ENCODE measurements at regions not wholly inside any gene's neighbourhood (a gene's known extent, or its start where the extent isn't known, plus 50 kb on each side); places are given as distances from the start of the nearest gene placed in this dataset.

- no peak overlapping the region for H3K27ac Mint-ChIP-seq
- DNase-seq: no peak
- no peaks in the 10 kb centered on the region for H3K9me3 Mint-ChIP-seq
- no peaks in the 10 kb centered on the region for H3K27me3 Mint-ChIP-seq (ENCODE audit: low read depth)
- H3K4me1 Mint-ChIP-seq (ENCODE audit: low read depth): no peaks in the 10 kb centered on the region
- no peak for ATAC-seq (replicated peaks in 1 of 2)
- no peaks in the 10 kb centered on the region for H3K36me3 Mint-ChIP-seq (ENCODE audit: insufficient read depth in 2 of 2)
- H3K4me3 Mint-ChIP-seq: no peak overlapping the region
These were observed 76.2 kb upstream of the UPP2 start for GRCh38 chr2:158025255-158025996.

GRCh38 chr2:158024288-158024898 is 77.3 kb upstream of the UPP2 start:
- peak in 1 of 2 donors; percentile 47 for ATAC-seq (replicated peaks in 1 of 2)
- peak; percentile 46 to 64 for DNase-seq
- no peaks in the 10 kb centered on the region for H3K36me3 Mint-ChIP-seq (ENCODE audit: insufficient read depth in 2 of 2)
- H3K27ac Mint-ChIP-seq: no peak overlapping the region
- H3K4me3 Mint-ChIP-seq: no peak overlapping the region
- no peaks in the 10 kb centered on the region for H3K27me3 Mint-ChIP-seq (ENCODE audit: low read depth)
- H3K4me1 Mint-ChIP-seq (ENCODE audit: low read depth): no peaks in the 10 kb centered on the region
- no peaks in the 10 kb centered on the region for H3K9me3 Mint-ChIP-seq

DNA sequence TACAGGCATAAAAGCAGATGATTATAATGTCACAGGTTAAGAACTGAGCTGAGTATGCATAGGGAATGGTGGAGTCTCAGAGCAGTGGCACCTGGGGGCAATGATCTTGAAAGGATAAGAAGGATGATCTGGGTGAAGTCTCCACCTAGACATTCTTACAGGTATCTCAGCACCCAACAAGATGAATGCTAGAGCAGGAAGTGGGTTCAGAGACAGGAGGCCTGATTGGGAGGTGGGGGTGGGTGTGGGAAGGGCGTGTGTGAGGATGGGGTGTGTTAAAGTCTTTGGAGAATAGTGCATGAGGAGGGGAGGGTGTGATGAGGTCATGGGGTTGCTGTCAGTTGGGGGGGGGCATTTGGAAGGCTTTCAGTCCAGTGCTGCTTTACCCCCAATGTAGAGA is 78.8 kb upstream of the UPP2 start:
- Mint-ChIP-seq H3K9me3 (no peaks in the 10 kb centered on the region), H3K27ac (no peak overlapping the region), H3K4me3 (no peak overlapping the region), H3K36me3 (ENCODE audit: insufficient read depth in 2 of 2) (no peaks in the 10 kb centered on the region), H3K4me1 (ENCODE audit: low read depth) (no peaks in the 10 kb centered on the region), H3K27me3 (ENCODE audit: low read depth) (peaks cover 5% of the 10 kb centered on the region)
- ATAC-seq (replicated peaks in 1 of 2) (no peak), DNase-seq (no peak)

DNA sequence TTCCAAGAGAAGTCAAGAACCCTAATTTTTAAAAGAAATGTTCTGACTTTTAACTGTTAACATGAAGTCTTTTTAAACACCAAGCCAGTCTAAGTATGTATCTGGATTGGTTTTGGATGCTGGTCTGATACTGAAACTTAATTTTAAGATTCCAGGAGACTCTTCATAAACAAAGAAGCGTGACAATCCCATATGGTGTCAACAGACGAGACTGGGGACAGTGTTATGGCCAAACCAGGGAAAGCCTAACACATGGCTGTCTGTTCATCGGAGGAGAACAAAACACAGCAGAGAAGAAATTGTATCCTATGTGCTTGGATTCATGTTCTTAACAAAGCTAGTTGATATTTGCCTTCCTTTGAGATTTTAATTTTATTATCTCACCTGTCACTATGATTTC is 80.5 kb upstream of the UPP2 start:
- Mint-ChIP-seq H3K36me3 (ENCODE audit: insufficient read depth in 2 of 2) (no peaks in the 10 kb centered on the region), H3K27ac (no peak overlapping the region), H3K9me3 (no peaks in the 10 kb centered on the region), H3K4me1 (ENCODE audit: low read depth) (no peaks in the 10 kb centered on the region), H3K27me3 (ENCODE audit: low read depth) (peaks cover 5% of the 10 kb centered on the region), H3K4me3 (no peak overlapping the region)
- DNase-seq (no peak), ATAC-seq (replicated peaks in 1 of 2) (no peak)

DNA sequence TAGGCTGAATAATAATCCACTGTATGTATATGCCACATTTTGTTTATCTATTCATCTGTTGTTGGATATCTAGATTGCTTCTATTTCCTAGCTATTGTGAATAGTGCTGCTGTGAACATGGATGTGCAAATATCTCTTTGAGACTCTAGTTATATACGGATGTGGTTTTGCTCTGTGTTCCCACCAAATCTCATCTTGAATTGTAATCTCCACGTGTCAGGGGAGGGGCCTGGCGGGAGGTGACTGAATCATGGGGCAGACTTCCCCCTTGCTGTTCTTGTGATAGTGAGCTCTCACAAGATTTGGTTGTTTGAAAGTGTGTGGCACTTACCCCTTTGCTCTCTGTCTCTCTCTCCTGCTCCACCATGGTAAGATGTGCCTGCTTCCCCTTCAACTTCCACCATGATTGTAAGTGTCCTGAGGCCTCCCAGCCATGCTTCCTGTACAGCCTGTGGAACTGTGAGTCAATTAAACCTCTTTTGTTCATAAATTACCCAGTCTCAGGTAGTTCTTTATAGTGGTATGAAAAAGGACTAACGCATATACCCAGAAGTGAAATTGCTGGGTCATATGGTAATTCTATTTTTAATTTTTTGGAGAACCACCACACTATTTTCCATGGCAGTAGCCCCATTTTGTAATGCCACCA is 86.1 kb upstream of the UPP2 start:
- Mint-ChIP-seq H3K36me3 (ENCODE audit: insufficient read depth in 2 of 2) (no peaks in the 10 kb centered on the region), H3K27me3 (ENCODE audit: low read depth) (peaks cover 12% of the 10 kb centered on the region), H3K27ac (no peak overlapping the region), H3K9me3 (peaks cover 0 to 1% of the 10 kb centered on the region in 2 donors), H3K4me1 (ENCODE audit: low read depth) (peaks cover 31% of the 10 kb centered on the region), H3K4me3 (no peak overlapping the region)
- DNase-seq (no peak), ATAC-seq (replicated peaks in 1 of 2) (peak; percentile 13 to 34)

DNA sequence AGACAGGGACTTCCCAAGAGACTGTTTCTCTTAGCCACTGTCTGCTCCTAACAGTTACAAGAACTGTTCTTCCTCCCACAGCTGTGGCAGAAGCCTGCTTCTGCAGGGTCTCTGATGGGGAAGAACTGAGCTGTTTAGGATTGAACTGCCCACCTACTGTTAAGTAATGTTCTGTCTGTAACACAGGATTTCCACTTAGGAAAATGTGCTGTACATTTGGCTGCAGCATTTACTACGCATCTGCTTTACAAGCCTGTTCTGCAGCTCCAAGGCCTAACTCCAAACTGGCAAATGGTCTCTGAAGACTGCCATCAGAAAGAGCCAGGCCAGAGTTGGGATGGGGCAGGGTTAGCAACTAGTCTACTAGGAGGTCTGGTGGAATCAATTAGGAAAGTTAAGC is 87.8 kb upstream of the UPP2 start:
- Mint-ChIP-seq H3K27me3 (ENCODE audit: low read depth) (peaks cover 17% of the 10 kb centered on the region), H3K36me3 (ENCODE audit: insufficient read depth in 2 of 2) (no peaks in the 10 kb centered on the region), H3K27ac (no peak overlapping the region), H3K4me3 (no peak overlapping the region), H3K4me1 (ENCODE audit: low read depth) (peaks cover 41% of the 10 kb centered on the region), H3K9me3 (peaks cover 0 to 1% of the 10 kb centered on the region in 2 donors)
- ATAC-seq (replicated peaks in 1 of 2) (no peak), DNase-seq (no peak)

GRCh38 chr2:158011055-158011771 is 90.5 kb upstream of the UPP2 start:
- H3K4me1 Mint-ChIP-seq (ENCODE audit: low read depth): peaks cover 50% of the 10 kb centered on the region
- no peaks in the 10 kb centered on the region for H3K36me3 Mint-ChIP-seq (ENCODE audit: insufficient read depth in 2 of 2)
- H3K9me3 Mint-ChIP-seq: peaks cover 0 to 1% of the 10 kb centered on the region in 2 donors
- H3K4me3 Mint-ChIP-seq: no peak overlapping the region
- H3K27ac Mint-ChIP-seq: no peak overlapping the region
- peak; percentile 74 for ATAC-seq (replicated peaks in 1 of 2)
- peak in 1 of 2 donors; percentile 12 for DNase-seq
- peaks cover 12% of the 10 kb centered on the region for H3K27me3 Mint-ChIP-seq (ENCODE audit: low read depth)

DNA sequence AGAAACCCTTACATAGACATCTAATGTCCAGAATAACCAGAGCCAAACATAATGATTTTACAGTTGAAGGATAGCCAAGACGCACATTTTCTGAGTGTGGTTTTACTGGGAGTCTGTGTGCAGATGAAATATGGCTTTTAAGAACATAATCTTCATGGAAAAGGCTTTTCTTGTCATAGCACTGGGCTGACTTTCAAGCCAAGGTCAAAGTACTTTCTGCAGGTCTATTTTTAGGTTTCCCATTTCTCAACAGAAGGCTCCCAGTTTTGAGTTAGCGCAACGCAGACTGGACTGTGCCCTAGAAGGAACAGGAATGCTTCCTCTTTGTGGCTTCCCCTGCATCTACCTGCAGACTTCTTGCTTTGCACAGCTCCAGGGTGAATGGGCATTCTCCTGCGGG is 92.3 kb upstream of the UPP2 start:
- peaks cover 35% of the 10 kb centered on the region for H3K4me1 Mint-ChIP-seq (ENCODE audit: low read depth)
- no peak for ATAC-seq (replicated peaks in 1 of 2)
- no peak overlapping the region for H3K27ac Mint-ChIP-seq
- H3K9me3 Mint-ChIP-seq: no peaks in the 10 kb centered on the region
- no peak overlapping the region for H3K4me3 Mint-ChIP-seq
- no peak for DNase-seq
- H3K27me3 Mint-ChIP-seq (ENCODE audit: low read depth): peaks cover 5% of the 10 kb centered on the region
- H3K36me3 Mint-ChIP-seq (ENCODE audit: insufficient read depth in 2 of 2): no peaks in the 10 kb centered on the region

GRCh38 chr2:158006961-158007719 is 94.5 kb upstream of the UPP2 start:
- Mint-ChIP-seq H3K9me3 (no peaks in the 10 kb centered on the region), H3K27me3 (ENCODE audit: low read depth) (peaks cover 5% of the 10 kb centered on the region), H3K36me3 (ENCODE audit: insufficient read depth in 2 of 2) (no peaks in the 10 kb centered on the region), H3K4me3 (peak overlapping the region in 1 of 2 donors; percentile 3), H3K4me1 (ENCODE audit: low read depth) (peaks cover 27% of the 10 kb centered on the region), H3K27ac (no peak overlapping the region)
- DNase-seq: peak in 1 of 2 donors; percentile 13
- ATAC-seq (replicated peaks in 1 of 2): peak; percentile 72 to 73

DNA sequence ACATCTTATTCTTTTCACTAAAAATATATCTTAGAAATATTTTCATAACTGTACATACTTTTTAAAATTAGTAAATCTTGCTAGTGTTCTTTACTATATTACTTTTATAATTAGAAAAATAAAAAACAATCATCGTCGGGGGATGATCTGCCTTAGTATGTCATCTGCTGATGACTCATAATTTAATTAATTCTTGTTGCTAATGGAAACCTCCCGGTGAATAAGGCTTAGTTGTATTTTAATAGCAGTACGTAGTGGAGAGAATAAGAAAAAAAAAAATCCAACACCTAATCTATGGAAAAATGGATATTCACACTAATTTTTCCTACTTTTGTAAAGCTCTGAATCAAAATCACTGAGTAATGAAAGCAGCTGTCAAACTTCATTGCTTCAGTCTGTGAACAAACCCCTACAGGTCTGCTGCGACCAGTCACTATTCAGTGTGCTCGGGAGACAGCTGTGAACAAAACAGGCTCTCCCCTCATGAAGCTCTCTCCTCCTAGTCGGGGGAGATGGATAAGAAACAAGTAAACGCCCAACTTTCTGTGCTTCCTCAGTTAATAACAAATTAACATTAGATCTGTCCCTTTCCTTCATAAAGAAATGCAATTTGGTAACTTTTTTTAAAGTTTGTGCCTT is 97.4 kb upstream of the UPP2 start:
- Mint-ChIP-seq H3K36me3 (ENCODE audit: insufficient read depth in 2 of 2) (peaks cover 0 to 2% of the 10 kb centered on the region in 2 donors), H3K4me1 (ENCODE audit: low read depth) (peaks cover 9% of the 10 kb centered on the region), H3K27me3 (ENCODE audit: low read depth) (no peaks in the 10 kb centered on the region), H3K27ac (no peak overlapping the region), H3K9me3 (no peaks in the 10 kb centered on the region), H3K4me3 (no peak overlapping the region)
- ATAC-seq (replicated peaks in 1 of 2) (no peak), DNase-seq (no peak)

GRCh38 chr2:158002079-158002478 is 99.6 kb upstream of the UPP2 start:
- Mint-ChIP-seq H3K27ac (no peak overlapping the region), H3K4me1 (ENCODE audit: low read depth) (peaks cover 8% of the 10 kb centered on the region), H3K9me3 (peaks cover 3 to 6% of the 10 kb centered on the region in 2 donors), H3K27me3 (ENCODE audit: low read depth) (peaks cover 6% of the 10 kb centered on the region), H3K36me3 (ENCODE audit: insufficient read depth in 2 of 2) (peaks cover 2 to 5% of the 10 kb centered on the region in 2 donors), H3K4me3 (no peak overlapping the region)
- ATAC-seq (replicated peaks in 1 of 2) (no peak), DNase-seq (no peak)

DNA sequence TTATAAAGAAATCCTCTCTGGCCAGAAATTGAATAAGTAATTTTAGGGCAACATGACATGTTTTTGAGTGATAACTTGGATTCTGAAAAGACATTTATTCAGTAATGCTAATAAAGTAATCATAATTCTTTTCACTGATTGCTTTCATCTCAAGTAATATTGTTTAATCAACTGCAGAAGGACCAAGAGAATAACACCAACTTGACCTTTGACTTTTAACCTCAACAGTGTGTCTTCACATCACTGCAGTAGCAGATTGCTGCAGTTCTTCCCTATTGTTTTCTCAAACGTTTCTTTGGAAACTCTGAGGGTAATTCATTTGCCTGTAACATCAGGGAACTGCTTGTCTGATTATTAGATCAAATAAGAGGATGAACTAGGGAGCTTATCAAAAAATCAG is 104.9 kb upstream of the UPP2 start:
- H3K9me3 Mint-ChIP-seq: peaks cover 3 to 6% of the 10 kb centered on the region in 2 donors
- peaks cover 6% of the 10 kb centered on the region for H3K27me3 Mint-ChIP-seq (ENCODE audit: low read depth)
- no peak overlapping the region for H3K27ac Mint-ChIP-seq
- DNase-seq (no peak), ATAC-seq (replicated peaks in 1 of 2) (no peak)
- peaks cover 4% of the 10 kb centered on the region for H3K4me1 Mint-ChIP-seq (ENCODE audit: low read depth)
- peaks cover 2 to 5% of the 10 kb centered on the region in 2 donors for H3K36me3 Mint-ChIP-seq (ENCODE audit: insufficient read depth in 2 of 2)
- H3K4me3 Mint-ChIP-seq: no peak overlapping the region
